H1 (cell line): ENCODE measurements at regions not wholly inside any gene's neighbourhood (a gene's known extent, or its start where the extent isn't known, plus 50 kb on each side); places are given as distances from the start of the nearest gene placed in this dataset.
"Not testable (repeated sequence)": the region's sequence is repeated elsewhere in the genome, so short reads cannot be mapped to it uniquely, and the experiment has no call there.

ENCODE experiments used
- CTCF ChIA-PET: fragments of 300-600 bp; sonication (Branson Sonifier 250); formaldehyde crosslinking; loops from one replicate; lab custom pipeline; 2021; ENCODE audit not compliant: partially characterized antibody; lab: Charles Lee
- POLR2A ChIA-PET: fragments of 300-600 bp; sonication (Branson Sonifier 250); formaldehyde crosslinking; loops from one replicate; lab custom pipeline; 2021; ENCODE audit warnings: inconsistent platforms; ENCODE audit not compliant: partially characterized antibody; lab: Charles Lee
- DNase-seq, 2 experiments: peaks; one replicate each; pipeline versions ENCODE4 v3.0.0 to v3.0.0-alpha.2; 2010 to 2022; ENCODE audit warnings: low spot score in 2 of 2, low read depth in 1 of 2, mixed read lengths in 1 of 2
- FAIRE-seq: peaks from 2 replicates; lab custom pipeline; 2011; peaks lifted over from hg19 to GRCh38; lab: Jason Lieb, UNC
- H2AFZ ChIP-seq: 2 replicates; pipeline ENCODE4 v1.8.1; 2012; ENCODE audit warnings: low read length, inconsistent platforms
- H2AK5ac ChIP-seq: 2 replicates; pipeline ENCODE4 v1.6.1; 2013; ENCODE audit warnings: low read depth, low read length
- H2BK120ac ChIP-seq: replicated peaks from 2 replicates; pipeline ENCODE3; 2013; ENCODE audit warnings: low read depth, low read length, inconsistent platforms
- H2BK12ac ChIP-seq: 2 replicates; pipeline ENCODE4 v1.6.1; 2013; ENCODE audit warnings: low read depth, low read length
- H2BK15ac ChIP-seq: 2 replicates; pipeline ENCODE4 v1.6.1; 2013; ENCODE audit warnings: low read length
- H2BK20ac ChIP-seq: 2 replicates; pipeline ENCODE4 v1.6.1; 2013; ENCODE audit warnings: low read length
- H2BK5ac ChIP-seq: 2 replicates; pipeline ENCODE4 v1.6.1; 2013; ENCODE audit warnings: low read depth, low read length
- H3K14ac ChIP-seq: 2 replicates; pipeline ENCODE4 v1.6.1; 2013; ENCODE audit warnings: inconsistent platforms; ENCODE audit not compliant: insufficient read length
- H3K18ac ChIP-seq: 2 replicates; pipeline ENCODE4 v1.6.1; 2013; ENCODE audit warnings: low read length; ENCODE audit errors: extremely low read depth
- H3K23ac ChIP-seq: 2 replicates; pipeline ENCODE4 v1.6.1; 2013; ENCODE audit warnings: inconsistent platforms; ENCODE audit not compliant: insufficient read length
- H3K23me2 ChIP-seq: 2 replicates; pipeline ENCODE4 v1.6.1; 2013; ENCODE audit warnings: low read depth, low read length
- H3K27ac ChIP-seq: 2 replicates; pipeline ENCODE4 v1.6.1; 2011; ENCODE audit warnings: low read depth, low read length, inconsistent platforms
- H3K27me3 ChIP-seq, 4 experiments: replicated peaks in 1 of 4; 1 replicate in 1 of 4; 2 replicates in 3 of 4; pipeline versions ENCODE4 v1.6.1 to v1.8.1; 2011 to 2013; ENCODE audit warnings: low read length in 3 of 4, mild to moderate bottlenecking in 3 of 4, inconsistent platforms in 2 of 4, mixed read lengths in 2 of 4, moderate library complexity in 1 of 4; ENCODE audit not compliant: control insufficient read depth in 3 of 4, insufficient read depth in 3 of 4; ENCODE audit errors: extremely low read depth in 1 of 4
- H3K36me3 ChIP-seq, 4 experiments: 2 replicates each; pipeline versions ENCODE4 v1.6.1 to v1.8.1; 2011 to 2013; ENCODE audit warnings: mild to moderate bottlenecking in 4 of 4, low read length in 3 of 4, moderate library complexity in 2 of 4, control low read depth in 1 of 4, inconsistent platforms in 1 of 4; ENCODE audit not compliant: insufficient read depth in 4 of 4, control insufficient read depth in 2 of 4
- H3K4ac ChIP-seq: replicated peaks from 2 replicates; pipeline ENCODE3; 2013; ENCODE audit warnings: low read length, low read depth, mixed read lengths, inconsistent platforms; ENCODE audit not compliant: insufficient read length
- H3K4me1 ChIP-seq, 4 experiments: replicated peaks in 1 of 4; 1 replicate in 1 of 4; 2 replicates in 3 of 4; pipeline versions ENCODE4 v1.6.1 to v1.8.1; 2011 to 2013; ENCODE audit warnings: low read length in 3 of 4, inconsistent platforms in 2 of 4, mixed read lengths in 1 of 4; ENCODE audit not compliant: insufficient read depth in 4 of 4, control insufficient read depth in 3 of 4
- H3K4me2 ChIP-seq, 2 experiments: 2 replicates each; pipeline versions ENCODE4 v1.6.1 to v1.8.1; 2011 to 2013; ENCODE audit warnings: low read depth in 2 of 2, low read length in 2 of 2, control low read depth in 1 of 2, inconsistent platforms in 1 of 2, mild to moderate bottlenecking in 1 of 2; ENCODE audit not compliant: insufficient read depth in 1 of 2
- H3K4me3 ChIP-seq, 4 experiments: fragments of 200-600, 300-600 bp in 1 of 4; sonication (generic), shearing (Covaris generic), sonication (Bioruptor Twin) in 1 of 4; 2 replicates each; pipeline versions ENCODE4 v1.5.1 to v1.8.1; 2011 to 2016; ENCODE audit warnings: low read length in 4 of 4, low read depth in 3 of 4, control low read depth in 2 of 4, inconsistent platforms in 2 of 4, mild to moderate bottlenecking in 2 of 4, mixed read lengths in 1 of 4, moderate library complexity in 1 of 4; ENCODE audit not compliant: insufficient read depth in 2 of 4; ENCODE audit errors: extremely low read depth in 1 of 4
- H3K56ac ChIP-seq: replicated peaks from 2 replicates; pipeline ENCODE3; 2013; ENCODE audit warnings: low read depth, mild to moderate bottlenecking, mixed read lengths, low read length, inconsistent platforms; ENCODE audit not compliant: insufficient read length
- H3K79me1 ChIP-seq: 2 replicates; pipeline ENCODE4 v1.6.1; 2013; ENCODE audit warnings: low read depth, low read length, control low read depth
- H3K79me2 ChIP-seq, 2 experiments: 2 replicates each; pipeline versions ENCODE4 v1.6.1 to v1.8.1; 2012 to 2013; ENCODE audit warnings: low read length in 2 of 2, mild to moderate bottlenecking in 2 of 2, inconsistent platforms in 1 of 2; ENCODE audit not compliant: insufficient read depth in 2 of 2, control insufficient read depth in 1 of 2
- H3K9ac ChIP-seq, 4 experiments: replicated peaks in 1 of 4; 1 replicate in 1 of 4; 2 replicates in 3 of 4; pipeline versions ENCODE4 v1.6.1 to v1.8.1; 2011 to 2013; ENCODE audit warnings: low read depth in 3 of 4, low read length in 3 of 4, control low read depth in 2 of 4, mild to moderate bottlenecking in 2 of 4, moderate library complexity in 2 of 4, inconsistent platforms in 1 of 4; ENCODE audit errors: extremely low read depth in 1 of 4
- H3K9me3 ChIP-seq, 2 experiments: 2 replicates each; pipeline versions ENCODE4 v1.6.1 to v1.8.1; 2012 to 2013; ENCODE audit warnings: mild to moderate bottlenecking in 2 of 2, moderate library complexity in 2 of 2, control low read depth in 1 of 2, inconsistent platforms in 1 of 2, low read depth in 1 of 2, low read length in 1 of 2, mixed read lengths in 1 of 2; ENCODE audit not compliant: insufficient read depth in 2 of 2
- H4K20me1 ChIP-seq, 2 experiments: replicated peaks in 1 of 2; 2 replicates each; pipeline versions ENCODE3 to v1.8.1; 2011 to 2013; ENCODE audit warnings: inconsistent platforms in 2 of 2, low read length in 2 of 2, mild to moderate bottlenecking in 1 of 2; ENCODE audit not compliant: insufficient read depth in 2 of 2, control insufficient read depth in 1 of 2
- H4K5ac ChIP-seq: 2 replicates; pipeline ENCODE4 v1.6.1; 2013; ENCODE audit warnings: low read length, low read depth, mixed read lengths, inconsistent platforms; ENCODE audit not compliant: insufficient read length
- H4K8ac ChIP-seq: 2 replicates; pipeline ENCODE4 v1.8.0; 2013; ENCODE audit warnings: mild to moderate bottlenecking, moderate library complexity, low read length, inconsistent platforms; ENCODE audit not compliant: insufficient read depth; ENCODE audit errors: extremely low read depth
- H4K91ac ChIP-seq: replicated peaks from 2 replicates; pipeline ENCODE3; 2013; ENCODE audit warnings: low read length, mixed read lengths, inconsistent platforms; ENCODE audit not compliant: insufficient read length
- WGBS, 2 experiments: shearing (Covaris generic) in 1 of 2; methylation state at CpG; one replicate each; pipeline versions ENCODE4 v1.1.6 to v1.1.7; 2013 to 2015; ENCODE audit warnings: low lambda C conversion rate in 2 of 2, mixed read lengths in 2 of 2, inconsistent platforms in 1 of 2, low coverage in 1 of 2, missing lambda C conversion rate in 1 of 2; ENCODE audit not compliant: insufficient replicate concordance in 2 of 2, insufficient coverage in 1 of 2, insufficient read length in 1 of 2; ENCODE audit errors: extremely low coverage in 1 of 2, missing lambda C conversion rate in 1 of 2; 5-methylcytosine and 5-hydroxymethylcytosine counted together

DNA sequence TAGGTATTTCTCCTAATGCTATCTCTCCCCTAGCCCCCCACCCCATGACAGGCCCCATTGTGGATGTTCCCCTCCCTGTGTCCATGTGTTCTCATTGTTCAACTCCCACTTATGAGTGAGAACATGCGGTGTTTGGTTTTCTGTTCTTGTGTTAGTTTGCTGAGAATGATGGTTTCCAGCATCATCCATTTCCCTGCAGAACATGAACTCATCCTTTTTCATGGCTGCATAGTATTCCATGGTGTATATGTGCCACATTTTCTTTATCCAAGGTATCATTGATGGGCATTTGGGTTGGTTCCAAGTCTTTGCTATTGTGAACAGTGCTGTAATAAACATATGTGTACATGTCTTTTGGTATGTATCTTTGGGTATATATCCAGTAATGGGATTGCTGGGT lies 61.2 kb upstream of the KCNH5 start:
- H3K4me3 ChIP-seq, CTCF ChIA-PET, POLR2A ChIA-PET, H2AFZ ChIP-seq, H3K9ac ChIP-seq, H3K79me1 ChIP-seq, DNase-seq, H3K14ac ChIP-seq, H3K23ac ChIP-seq, H3K4me2 ChIP-seq, H2BK5ac ChIP-seq, H3K23me2 ChIP-seq, H3K4me1 ChIP-seq, H2BK12ac ChIP-seq, H3K27me3 ChIP-seq, H3K36me3 ChIP-seq, H3K18ac ChIP-seq, H4K8ac ChIP-seq, H4K20me1 ChIP-seq, H3K56ac ChIP-seq, H4K91ac ChIP-seq, H2BK15ac ChIP-seq, FAIRE-seq, H3K27ac ChIP-seq, H2AK5ac ChIP-seq, H3K4ac ChIP-seq, H4K5ac ChIP-seq, H3K9me3 ChIP-seq, H3K79me2 ChIP-seq, H2BK20ac ChIP-seq, H2BK120ac ChIP-seq: not testable (repeated sequence)
- 100% methylated on average over 1 of the region's 1 CpG; no CpG with 5 or more reads in 1 of the 2 experiments for WGBS, 2 experiments
